ENCODE measurements at regions not wholly inside any gene's neighbourhood (a gene's known extent, or its start where the extent isn't known, plus 50 kb on each side); places are given as distances from the start of the nearest gene placed in this dataset.
"Not testable (repeated sequence)": the region's sequence is repeated elsewhere in the genome, so short reads cannot be mapped to it uniquely, and the experiment has no call there.

- DNase-seq, result no peak
These were observed 326.5 kb downstream of the SATB2 start for GRCh38 chr2:199131136-199131655.

GRCh38 chr2:199130501-199130900 lies 327.2 kb downstream of the SATB2 start:
- DNase-seq, result peak; percentile 33

GRCh38 chr2:199128476-199129229 lies 329.1 kb downstream of the SATB2 start:
- DNase-seq, result no peak

GRCh38 chr2:199119796-199120195 lies 337.9 kb downstream of the SATB2 start:
- DNase-seq, result no peak

- peak; percentile 15 for DNase-seq
These were observed 339.0 kb downstream of the SATB2 start for GRCh38 chr2:199118673-199119112.

- no peak for DNase-seq
These were observed 342.6 kb downstream of the SATB2 start for GRCh38 chr2:199115169-199115568.

GRCh38 chr2:199113111-199113510 lies 344.6 kb downstream of the SATB2 start:
- DNase-seq, result no peak

GRCh38 chr2:199111458-199111857 lies 346.3 kb downstream of the SATB2 start:
- DNase-seq, result no peak

GRCh38 chr2:199108056-199108455 lies 349.7 kb downstream of the SATB2 start:
- no peak for DNase-seq

GRCh38 chr2:199105826-199106225 lies 351.9 kb downstream of the SATB2 start:
- DNase-seq, result no peak

GRCh38 chr2:199101487-199101886 lies 356.3 kb downstream of the SATB2 start:
- DNase-seq, result no peak

GRCh38 chr2:199100326-199101110 lies 357.2 kb downstream of the SATB2 start:
- DNase-seq, result no peak

- DNase-seq, result no peak
These were observed 365.3 kb downstream of the SATB2 start for GRCh38 chr2:199092419-199092818.

- no peak for DNase-seq
These were observed 372.5 kb downstream of the SATB2 start for GRCh38 chr2:199085261-199085660.

GRCh38 chr2:199070322-199070949 lies 387.3 kb downstream of the SATB2 start:
- DNase-seq, result no peak

- DNase-seq, result no peak
These were observed 393.5 kb downstream of the SATB2 start for GRCh38 chr2:199064201-199064600.

- no peak for DNase-seq
These were observed 399.8 kb downstream of the SATB2 start for GRCh38 chr2:199057936-199058335.

- DNase-seq, result no peak
These were observed 402.4 kb downstream of the SATB2 start for GRCh38 chr2:199055336-199055735.

- DNase-seq, result no peak
These were observed 414.9 kb downstream of the SATB2 start for GRCh38 chr2:199042660-199043379.

- no peak for DNase-seq
These were observed 417.2 kb downstream of the SATB2 start for GRCh38 chr2:199040522-199040921.

- not testable (repeated sequence) for DNase-seq
These were observed 424.0 kb downstream of the SATB2 start for GRCh38 chr2:199033761-199034160.

GRCh38 chr2:199025146-199025545 lies 432.6 kb downstream of the SATB2 start:
- DNase-seq, result no peak

GRCh38 chr2:199024224-199024623 lies 433.5 kb downstream of the SATB2 start:
- DNase-seq, result no peak
